ENCODE measurements at regions not wholly inside any gene's neighbourhood (a gene's known extent, or its start where the extent isn't known, plus 50 kb on each side); places are given as distances from the start of the nearest gene placed in this dataset.

DNA sequence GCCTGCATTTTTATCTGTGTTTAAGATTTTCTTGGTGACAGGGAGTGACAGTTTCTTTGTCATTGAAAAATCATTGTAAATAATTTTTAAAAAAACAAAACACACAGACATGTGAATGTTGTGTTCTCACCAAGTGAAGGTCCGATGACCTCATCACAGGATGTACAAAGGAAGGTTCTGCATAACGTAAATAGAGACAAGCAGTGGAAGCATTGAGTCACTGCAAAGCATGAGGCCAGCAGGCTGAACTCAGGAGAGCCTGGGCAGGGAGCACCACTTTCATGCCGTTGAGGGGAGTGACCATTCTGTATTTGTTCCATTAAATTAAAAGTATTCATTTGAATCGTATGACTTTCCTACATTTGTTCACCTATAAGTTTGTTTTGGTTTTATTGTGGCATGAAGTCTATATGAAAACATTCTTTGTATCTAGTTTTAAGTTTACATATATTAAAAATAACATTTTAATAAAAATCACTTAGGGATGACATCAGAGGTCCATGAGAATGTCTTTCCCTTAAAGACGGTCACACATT lies 70.4 kb upstream of the TLE1 start:
- TF ChIP-seq ZFX (IDR thresholded peaks at IDR 0.05) (no peak), CTCF (conservative IDR thresholded peaks at IDR 0.05) (no peak)
- H3K27ac ChIP-seq: no peak overlapping the region

DNA sequence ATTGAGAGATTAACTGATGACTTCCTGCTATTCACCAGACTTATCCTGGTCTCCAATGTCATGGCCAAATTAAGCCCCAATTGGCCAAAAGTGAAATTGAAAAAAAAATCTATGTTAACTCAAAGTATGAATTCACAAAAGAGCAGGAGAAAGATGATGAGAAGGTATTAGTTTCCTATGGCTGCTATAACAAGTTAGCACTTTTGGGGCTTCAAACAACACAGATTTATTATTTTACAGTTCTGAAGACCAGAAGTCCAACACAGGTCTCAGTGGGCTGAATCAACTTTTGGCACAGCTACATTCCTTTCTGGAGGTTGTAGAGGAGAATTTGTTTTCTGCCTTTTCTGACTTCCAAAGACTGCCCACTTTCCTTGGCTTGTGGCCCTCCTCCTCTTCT lies 78.6 kb upstream of the TLE1 start:
- H3K27ac ChIP-seq: no peak overlapping the region
- TF ChIP-seq CTCF (conservative IDR thresholded peaks at IDR 0.05): no peak
- no peak for TF ChIP-seq ZFX (IDR thresholded peaks at IDR 0.05)

DNA sequence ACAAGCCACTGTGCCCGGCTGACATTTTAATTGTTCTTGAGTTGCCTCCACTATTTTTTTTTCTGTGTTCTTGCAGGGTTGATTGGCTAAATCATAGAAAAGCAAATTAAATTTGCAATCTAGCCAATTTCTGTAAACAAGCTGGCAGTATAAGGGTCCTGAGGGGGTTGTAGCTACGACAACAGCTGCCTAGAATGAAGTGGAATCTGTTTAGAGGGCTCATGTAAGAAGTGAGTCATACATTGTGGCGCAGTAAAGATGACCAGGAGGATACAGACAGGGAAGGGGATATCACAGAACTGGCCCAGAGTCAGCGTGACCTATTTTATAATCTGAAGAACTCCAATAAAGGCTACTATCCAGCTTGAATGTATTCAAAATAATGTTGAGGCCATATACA lies 82.2 kb upstream of the TLE1 start:
- no peak overlapping the region for H3K27ac ChIP-seq

DNA sequence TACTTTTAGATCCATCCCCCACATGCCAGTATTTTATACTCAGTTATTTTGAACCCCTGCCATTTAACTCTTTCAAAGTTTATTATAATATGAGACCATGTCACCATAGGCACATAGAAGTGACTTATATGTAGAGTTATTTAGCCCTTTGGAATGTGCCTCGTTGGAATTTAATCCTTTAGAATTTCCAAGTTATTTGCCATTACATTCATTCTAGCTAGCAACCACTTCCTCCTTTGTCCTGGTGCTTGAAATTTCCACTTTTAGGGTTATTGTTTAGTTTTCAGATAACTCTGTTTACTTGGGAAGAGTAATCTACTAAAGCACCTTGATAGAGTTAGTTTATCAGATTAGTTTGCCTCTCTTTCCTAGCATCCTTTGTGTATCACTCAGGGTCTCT lies 82.8 kb upstream of the TLE1 start:
- H3K27ac ChIP-seq: no peak overlapping the region
- TF ChIP-seq ZFX (IDR thresholded peaks at IDR 0.05) (no peak), CTCF (conservative IDR thresholded peaks at IDR 0.05) (no peak)

More for the DNA sequence above, 82.2 kb upstream of the TLE1 start:
- TF ChIP-seq ZFX (IDR thresholded peaks at IDR 0.05) (no peak), CTCF (conservative IDR thresholded peaks at IDR 0.05) (no peak)

DNA sequence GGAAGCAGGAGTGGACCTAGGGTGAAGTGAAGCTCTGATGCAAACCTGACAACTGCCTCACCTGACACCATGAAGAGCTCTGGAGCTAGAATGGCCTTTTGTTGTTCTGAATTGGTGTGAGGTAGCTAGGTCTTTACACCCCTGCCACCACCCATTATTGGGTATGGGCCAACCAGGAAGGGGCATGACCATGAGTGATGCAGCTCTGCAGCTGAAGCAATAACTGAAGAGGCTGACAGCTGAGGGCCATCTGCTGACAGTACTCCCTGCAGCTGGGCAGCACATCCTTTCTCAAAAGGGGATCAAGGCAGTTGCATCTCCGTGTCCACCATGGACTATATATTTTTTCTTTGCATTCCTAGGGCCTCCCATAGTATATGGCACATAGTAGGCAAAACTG lies 87.0 kb upstream of the TLE1 start:
- no peak overlapping the region for H3K27ac ChIP-seq
- TF ChIP-seq CTCF (conservative IDR thresholded peaks at IDR 0.05) (no peak), ZFX (IDR thresholded peaks at IDR 0.05) (no peak)

DNA sequence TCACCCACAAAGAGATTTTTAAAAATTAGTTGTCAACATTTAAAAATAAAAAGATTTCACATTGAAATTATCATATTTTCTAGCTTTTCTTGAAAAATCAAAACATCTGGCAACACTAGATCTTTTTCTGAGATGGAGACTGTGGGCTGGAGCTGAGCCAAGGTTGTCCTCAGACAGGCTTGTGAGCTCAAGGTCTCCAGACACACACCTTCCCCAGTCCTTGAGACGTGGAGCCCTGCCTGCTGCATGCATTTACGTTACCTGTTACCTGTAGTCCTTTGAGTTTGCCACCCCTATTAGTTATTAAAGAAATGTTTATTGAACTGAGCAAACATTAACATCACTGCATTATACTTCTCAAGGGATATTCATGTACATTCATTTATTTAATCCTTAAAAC lies 87.5 kb upstream of the TLE1 start:
- TF ChIP-seq CTCF (conservative IDR thresholded peaks at IDR 0.05) (no peak), ZFX (IDR thresholded peaks at IDR 0.05) (no peak)

GRCh38 chr9:81777482-81777881 lies 88.1 kb upstream of the TLE1 start:
- no peak overlapping the region for H3K27ac ChIP-seq
- TF ChIP-seq ZFX (IDR thresholded peaks at IDR 0.05): no peak
- no peak for TF ChIP-seq CTCF (conservative IDR thresholded peaks at IDR 0.05)

More for the DNA sequence above, 87.5 kb upstream of the TLE1 start:
- no peak overlapping the region for H3K27ac ChIP-seq
